GM12874 (cell line): ENCODE measurements at regions not wholly inside any gene's neighbourhood (a gene's known extent, or its start where the extent isn't known, plus 50 kb on each side); places are given as distances from the start of the nearest gene placed in this dataset.

Experiments used
- TF ChIP-seq, protein P1 (sequence below): IDR thresholded peaks from 2 replicates; pipeline ENCODE4 v1.5.1; 2011; ENCODE audit warnings: low read depth, mild to moderate bottlenecking, control low read depth, low read length, moderate library complexity; ENCODE audit not compliant: insufficient read depth

GRCh38 chr12:97323154-97323553, 139.4 kb upstream of the RMST start:
- TF ChIP-seq, protein P1, sequence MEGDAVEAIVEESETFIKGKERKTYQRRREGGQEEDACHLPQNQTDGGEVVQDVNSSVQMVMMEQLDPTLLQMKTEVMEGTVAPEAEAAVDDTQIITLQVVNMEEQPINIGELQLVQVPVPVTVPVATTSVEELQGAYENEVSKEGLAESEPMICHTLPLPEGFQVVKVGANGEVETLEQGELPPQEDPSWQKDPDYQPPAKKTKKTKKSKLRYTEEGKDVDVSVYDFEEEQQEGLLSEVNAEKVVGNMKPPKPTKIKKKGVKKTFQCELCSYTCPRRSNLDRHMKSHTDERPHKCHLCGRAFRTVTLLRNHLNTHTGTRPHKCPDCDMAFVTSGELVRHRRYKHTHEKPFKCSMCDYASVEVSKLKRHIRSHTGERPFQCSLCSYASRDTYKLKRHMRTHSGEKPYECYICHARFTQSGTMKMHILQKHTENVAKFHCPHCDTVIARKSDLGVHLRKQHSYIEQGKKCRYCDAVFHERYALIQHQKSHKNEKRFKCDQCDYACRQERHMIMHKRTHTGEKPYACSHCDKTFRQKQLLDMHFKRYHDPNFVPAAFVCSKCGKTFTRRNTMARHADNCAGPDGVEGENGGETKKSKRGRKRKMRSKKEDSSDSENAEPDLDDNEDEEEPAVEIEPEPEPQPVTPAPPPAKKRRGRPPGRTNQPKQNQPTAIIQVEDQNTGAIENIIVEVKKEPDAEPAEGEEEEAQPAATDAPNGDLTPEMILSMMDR: no peak

GRCh38 chr12:97324471-97324870, 138.1 kb upstream of the RMST start:
- TF ChIP-seq, protein P1: no peak

GRCh38 chr12:97335115-97335514, 127.5 kb upstream of the RMST start:
- TF ChIP-seq, protein P1: no peak

- TF ChIP-seq, protein P1: no peak
Measured at GRCh38 chr12:97336900-97337751, 125.5 kb upstream of the RMST start.

- TF ChIP-seq, protein P1: no peak
Measured at GRCh38 chr12:97342130-97342529, 120.5 kb upstream of the RMST start.

GRCh38 chr12:97347956-97348355, 114.6 kb upstream of the RMST start:
- TF ChIP-seq, protein P1: no peak

- TF ChIP-seq, protein P1: no peak
Measured at GRCh38 chr12:97358361-97358760, 104.2 kb upstream of the RMST start.
